Fibroblast of lung (primary cell): ENCODE measurements at regions not wholly inside any gene's neighbourhood (a gene's known extent, or its start where the extent isn't known, plus 50 kb on each side); places are given as distances from the start of the nearest gene placed in this dataset.
"Not testable (repeated sequence)": the region's sequence is repeated elsewhere in the genome, so short reads cannot be mapped to it uniquely, and the experiment has no call there.

Experiments used
- CTCF ChIP-seq, 2 donors: IDR thresholded peaks in 1 of 2; conservative IDR thresholded peaks in 1 of 2; 1 replicate in 1 of 2; 2 replicates in 1 of 2; pipeline ENCODE4 v1.5.1; 2011 to 2012; ENCODE audit warnings: low read length in 2 of 2, control low read depth in 1 of 2, inconsistent platforms in 1 of 2, low read depth in 1 of 2, mild to moderate bottlenecking in 1 of 2
- EZH2 ChIP-seq: IDR thresholded peaks from 2 replicates; pipeline ENCODE4 v1.5.1; 2012; ENCODE audit warnings: low read length, control low read depth, mild to moderate bottlenecking; ENCODE audit errors: missing control alignments

- not testable (repeated sequence) for TF ChIP-seq CTCF (conservative IDR thresholded peaks at IDR 0.05 in 1 of 2, IDR thresholded peaks at IDR 0.05 in 1 of 2; ENCODE audit: low read depth in 1 of 2, low read length in 2 of 2); EZH2
Observed at GRCh38 chr10:128583125-128583524, 456.9 kb upstream of the MKI67 start.
